HG03045 (cell line): ENCODE measurements at regions not wholly inside any gene's neighbourhood (a gene's known extent, or its start where the extent isn't known, plus 50 kb on each side); places are given as distances from the start of the nearest gene placed in this dataset.
A peak's percentile ranks its signal among the peaks of the same experiment; 100 is the strongest.

Experiments
- ATAC-seq: cut with Tn5 transposase; IDR thresholded peaks from one replicate; pipeline ENCODE4 v1.9.1; 2021; ENCODE audit warnings: mild to moderate bottlenecking, moderate library complexity; ENCODE audit not compliant: unreplicated experiment

DNA sequence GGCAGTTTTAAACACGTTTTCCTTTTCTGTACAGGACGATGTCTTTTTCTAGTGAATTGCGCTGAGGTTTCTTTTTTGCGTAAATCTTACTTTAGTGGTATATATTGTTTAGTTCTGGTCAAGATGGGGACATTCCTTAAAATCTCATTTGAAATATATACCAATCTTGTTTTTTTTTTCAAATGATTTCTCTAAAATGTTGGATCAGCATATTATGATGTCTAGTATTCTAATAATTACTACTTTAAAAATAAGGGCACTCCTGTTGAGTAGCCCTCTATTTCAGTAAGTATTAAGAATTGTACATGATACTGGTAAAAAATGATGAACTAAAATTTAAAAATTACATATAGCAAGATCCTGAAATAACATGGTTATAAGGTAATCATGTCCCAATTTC lies 224.1 kb upstream of the ARHGAP24 start:
- no peak for ATAC-seq

- no peak for ATAC-seq
Measured at GRCh38 chr4:85257817-85258370, 217.1 kb upstream of the ARHGAP24 start.

GRCh38 chr4:85260064-85260463 lies 214.9 kb upstream of the ARHGAP24 start:
- ATAC-seq = no peak

DNA sequence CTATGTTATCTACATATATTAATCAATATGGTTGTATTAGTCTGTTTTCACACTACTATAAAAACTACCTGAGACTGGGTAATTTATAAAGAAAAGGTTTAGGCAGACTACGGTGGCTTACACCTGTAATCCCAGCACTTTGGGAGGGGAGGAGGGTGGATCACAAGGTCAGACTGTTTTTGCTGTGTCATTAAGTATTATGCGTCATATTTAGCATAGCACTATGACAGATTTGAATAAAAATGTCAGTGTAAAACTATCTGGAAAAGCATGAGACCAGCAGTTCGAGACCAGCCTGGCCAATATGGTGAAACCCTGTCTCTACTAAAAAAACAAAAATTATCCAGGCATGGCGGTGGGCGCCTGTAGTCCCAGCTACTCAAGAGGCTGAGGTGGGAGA lies 209.7 kb upstream of the ARHGAP24 start:
- no peak for ATAC-seq

GRCh38 chr4:85268188-85268587 lies 206.8 kb upstream of the ARHGAP24 start:
- ATAC-seq = no peak

DNA sequence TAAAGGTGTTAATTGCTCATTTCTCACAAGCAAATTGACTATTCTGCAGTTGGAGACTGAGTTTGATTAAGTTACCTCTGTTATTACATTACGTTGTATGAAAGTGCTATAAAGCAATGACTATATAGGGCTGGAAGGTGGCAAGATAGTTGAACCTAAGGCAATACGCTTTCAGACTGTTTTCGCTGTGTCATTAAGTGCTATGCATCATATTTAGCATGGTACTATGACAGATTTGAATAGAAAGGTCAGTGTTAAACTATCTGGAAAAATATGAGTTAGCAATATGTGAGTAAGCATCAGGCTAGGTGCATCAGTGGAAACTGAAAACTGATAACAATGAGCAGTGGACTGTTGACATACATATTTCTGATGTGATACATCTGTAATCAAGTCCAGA lies 206.0 kb upstream of the ARHGAP24 start:
- ATAC-seq = no peak

GRCh38 chr4:85274955-85275354 lies 200.0 kb upstream of the ARHGAP24 start:
- no peak for ATAC-seq

- ATAC-seq = no peak
Measured at GRCh38 chr4:85280963-85281362, 194.0 kb upstream of the ARHGAP24 start.

- ATAC-seq = no peak
Measured at GRCh38 chr4:85291226-85291625, 183.7 kb upstream of the ARHGAP24 start.

- no peak for ATAC-seq
Measured at GRCh38 chr4:85298037-85298436, 176.9 kb upstream of the ARHGAP24 start.

GRCh38 chr4:85302193-85302736 lies 172.7 kb upstream of the ARHGAP24 start:
- ATAC-seq = no peak

DNA sequence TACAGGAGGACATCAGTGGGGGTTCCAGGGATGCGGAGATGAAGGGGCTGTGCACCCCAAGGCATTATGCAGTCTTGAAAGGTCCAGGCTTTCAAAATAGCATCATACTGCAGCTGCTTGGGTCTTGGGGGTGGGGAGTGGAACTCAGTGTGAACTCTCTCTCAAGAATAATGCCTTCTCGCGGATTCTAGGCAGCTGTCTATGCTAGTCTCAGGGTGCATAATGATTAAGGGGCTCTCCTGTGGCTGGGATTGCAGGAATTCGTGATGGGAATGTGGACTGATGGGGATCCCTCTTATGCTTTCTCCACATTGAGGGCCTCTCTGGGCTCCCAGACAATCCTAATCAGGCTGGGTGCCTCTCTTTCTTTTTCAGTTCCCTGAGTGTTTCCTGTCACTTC lies 172.2 kb upstream of the ARHGAP24 start:
- no peak for ATAC-seq

DNA sequence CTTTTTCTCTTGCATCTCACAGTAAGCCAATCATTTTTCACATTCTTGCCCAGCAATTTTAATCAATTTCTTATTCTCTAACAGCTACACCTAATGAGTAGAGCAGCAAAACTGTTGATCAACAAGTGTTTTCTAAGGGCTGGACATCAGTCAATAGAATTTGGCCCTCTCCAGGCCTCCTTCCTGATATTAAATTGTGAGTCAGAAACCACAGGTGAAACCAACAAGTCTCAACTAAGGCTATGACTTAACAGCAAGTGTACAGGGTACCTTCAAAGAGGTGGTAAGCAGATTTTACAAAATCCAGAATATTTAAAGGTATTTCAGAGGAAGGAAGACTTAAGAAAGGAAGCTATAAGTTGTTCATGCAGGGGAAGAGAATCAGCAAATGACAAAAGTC lies 156.5 kb upstream of the ARHGAP24 start:
- ATAC-seq = no peak

DNA sequence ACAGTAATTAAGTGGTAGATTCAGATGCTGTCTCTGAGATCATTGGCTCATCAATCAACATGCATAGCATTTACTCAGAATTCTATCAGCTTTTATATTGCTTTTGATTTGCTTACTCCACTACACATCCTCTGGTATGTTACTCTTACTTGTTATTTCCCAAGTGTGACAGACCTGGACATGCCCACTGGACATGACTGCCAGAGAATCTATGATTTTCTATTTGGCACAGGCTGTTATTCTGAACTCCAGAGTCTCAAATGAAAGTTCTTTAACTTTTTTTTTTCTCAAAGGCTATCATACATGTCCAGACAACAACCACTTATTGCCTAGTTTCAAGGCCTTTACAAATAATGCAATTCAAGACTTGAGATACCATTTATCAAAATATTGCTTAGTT lies 116.1 kb upstream of the ARHGAP24 start:
- ATAC-seq = no peak

DNA sequence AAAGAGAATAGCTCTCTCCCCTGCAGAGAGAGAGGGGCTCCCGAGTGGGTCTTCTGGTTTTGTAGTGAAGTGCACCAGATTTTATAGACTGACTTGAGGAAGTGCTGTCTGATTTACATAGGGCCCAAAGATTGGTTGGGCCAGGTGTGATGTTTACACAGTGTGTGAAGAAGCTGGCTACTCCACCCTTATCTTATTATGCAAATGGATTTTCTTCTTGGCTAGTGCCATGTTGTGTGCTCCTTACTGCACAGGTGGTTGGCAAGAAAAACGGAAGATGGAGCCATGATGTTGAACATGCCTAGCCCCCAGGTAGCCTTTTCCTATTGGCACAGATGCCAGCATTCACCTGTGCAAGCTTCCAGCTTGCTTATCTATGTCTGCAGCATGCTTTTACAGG lies 112.4 kb upstream of the ARHGAP24 start:
- no peak for ATAC-seq

DNA sequence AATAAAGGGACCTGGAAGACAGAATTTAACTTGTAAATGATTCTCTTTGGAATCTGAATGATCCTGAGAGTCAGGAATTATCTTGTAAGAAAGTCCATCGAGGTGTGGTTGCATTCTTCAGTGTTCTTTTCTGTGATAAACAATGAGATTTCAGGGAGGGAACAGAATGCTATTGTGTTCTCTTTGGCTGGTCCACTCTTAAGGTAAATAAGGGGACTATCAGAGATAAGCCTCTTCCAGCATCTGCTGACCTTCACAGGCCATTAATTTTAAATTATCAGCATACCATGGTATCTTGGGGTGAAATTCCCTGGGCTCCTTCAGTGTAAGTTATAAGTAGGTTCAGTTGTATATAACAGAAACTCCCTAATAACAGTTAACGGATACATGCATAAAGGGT lies 107.1 kb upstream of the ARHGAP24 start:
- ATAC-seq = no peak

DNA sequence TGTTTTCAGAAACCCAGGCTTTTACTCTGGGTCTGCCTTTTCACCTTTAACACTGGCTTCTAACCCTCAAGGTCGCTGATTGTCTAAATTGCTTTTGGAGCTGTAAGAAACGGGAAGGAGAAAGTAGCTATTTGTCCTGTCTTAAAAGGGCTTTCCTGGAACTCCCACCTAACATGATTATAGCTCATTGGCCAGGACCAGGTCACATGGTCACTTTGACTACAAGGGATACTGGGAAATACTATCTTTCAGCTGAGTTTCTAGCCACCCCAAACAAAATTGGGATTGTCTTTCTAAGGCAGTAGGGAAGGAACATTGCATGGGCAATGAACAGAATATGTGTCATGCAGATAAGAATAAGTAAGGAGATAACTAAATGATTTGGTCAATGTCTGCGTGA lies 106.7 kb upstream of the ARHGAP24 start:
- ATAC-seq = no peak

DNA sequence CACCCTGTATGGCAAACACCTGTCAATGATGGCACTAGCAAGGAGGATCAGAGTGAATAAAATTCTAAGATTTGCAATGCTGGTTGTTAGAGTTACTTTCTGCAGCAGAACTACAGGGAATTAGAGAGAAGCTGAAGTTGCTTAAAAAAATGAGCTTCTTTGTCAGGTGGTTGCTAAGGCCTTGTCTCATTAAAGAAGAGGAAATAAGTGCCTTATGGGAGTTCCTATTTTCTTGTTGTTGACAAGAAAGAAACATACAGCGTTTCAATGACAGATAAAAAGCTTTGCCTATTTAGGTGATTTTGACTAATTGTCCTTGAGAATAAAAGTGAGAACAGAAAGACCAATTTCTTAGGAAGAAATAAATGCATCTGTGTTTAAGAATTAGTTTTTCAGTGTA lies 106.0 kb upstream of the ARHGAP24 start:
- no peak for ATAC-seq

GRCh38 chr4:85369703-85370380 lies 105.1 kb upstream of the ARHGAP24 start:
- ATAC-seq = peak; percentile 13

GRCh38 chr4:85370400-85371032 lies 104.4 kb upstream of the ARHGAP24 start:
- peak; percentile 93 for ATAC-seq

- ATAC-seq = no peak
Measured at GRCh38 chr4:85372966-85373365, 102.0 kb upstream of the ARHGAP24 start.

- ATAC-seq = no peak
Measured at GRCh38 chr4:85376285-85376684, 98.7 kb upstream of the ARHGAP24 start.
